Gastrocnemius medialis (tissue), 4 donors: ENCODE measurements at regions not wholly inside any gene's neighbourhood (a gene's known extent, or its start where the extent isn't known, plus 50 kb on each side); places are given as distances from the start of the nearest gene placed in this dataset.

ENCODE experiments used
- ATAC-seq, 2 donors: fragments of 150-250 bp; one replicate each; pipeline ENCODE4 v1.9.1; 2016
- DNase-seq, 2 donors: peaks; one replicate each; pipeline ENCODE4 v3.0.0-alpha.2; 2019
- H3K27ac ChIP-seq, 4 donors: fragments of 200-600 bp; sonication (generic); 1 replicate in 1 of 4; 2 replicates in 3 of 4; pipeline ENCODE4 v1.5.1; 2016 to 2018; ENCODE audit warnings: mild to moderate bottlenecking in 2 of 4, moderate library complexity in 1 of 4
- H3K27me3 ChIP-seq, 3 donors: fragments of 200-600 bp; sonication (generic) in 2 of 3; 1 replicate in 1 of 3; 2 replicates in 2 of 3; pipeline versions ENCODE4 v1.5.1 to v1.6.0; 2016 to 2019; ENCODE audit warnings: mild to moderate bottlenecking in 1 of 3, moderate library complexity in 1 of 3
- H3K36me3 ChIP-seq, 2 donors: fragments of 200-600 bp; sonication (generic) in 1 of 2; one replicate each; pipeline ENCODE4 v1.5.1; 2017 to 2018
- H3K4me1 ChIP-seq, 2 donors: fragments of 200-600 bp; sonication (generic) in 1 of 2; one replicate each; pipeline ENCODE4 v1.5.1; 2016 to 2017; ENCODE audit warnings: mild to moderate bottlenecking in 2 of 2
- H3K4me3 ChIP-seq, 4 donors: fragments of 200-600 bp; sonication (generic) in 3 of 4; 1 replicate in 1 of 4; 2 replicates in 3 of 4; pipeline ENCODE4 v1.5.1; 2016 to 2019; ENCODE audit warnings: mild to moderate bottlenecking in 2 of 4
- H3K9me3 ChIP-seq, 3 donors: fragments of 200-600 bp; sonication (generic) in 2 of 3; 1 replicate in 1 of 3; 2 replicates in 2 of 3; pipeline ENCODE4 v1.5.1; 2016 to 2019
- CTCF ChIP-seq, 5 experiments: fragments of 450-650 bp in 3 of 5; fragments of 200-600 bp in 2 of 5; sonication (generic) in 2 of 5; IDR thresholded peaks in 4 of 5; conservative IDR thresholded peaks in 1 of 5; 1 replicate in 4 of 5; 2 replicates in 1 of 5; pipeline ENCODE4 v1.5.1; 2016 to 2019; ENCODE audit warnings: antibody characterized with exemption in 5 of 5, mild to moderate bottlenecking in 3 of 5, moderate library complexity in 3 of 5
- POLR2A ChIP-seq, 2 donors: fragments of 450-650 bp; IDR thresholded peaks; one replicate each; pipeline ENCODE4 v1.6.1; 2017; ENCODE audit warnings: antibody characterized with exemption in 2 of 2, mild to moderate bottlenecking in 2 of 2, moderate library complexity in 2 of 2
- in situ Hi-C, 4 donors: fragments of 200-750 bp; cut with MboI; loops; one replicate each; pipeline versions ENCODE4 v1.15.0 to v1.8.0; 2017; ENCODE audit warnings: low sequenced_read_pairs in 4 of 4
- intact Hi-C: fragments of 100-400 bp; cut with DNase I; formaldehyde crosslinking; loops from one replicate; pipeline ENCODE4 v1.15.1; 2023; ENCODE audit warnings: low total_unique reads

DNA sequence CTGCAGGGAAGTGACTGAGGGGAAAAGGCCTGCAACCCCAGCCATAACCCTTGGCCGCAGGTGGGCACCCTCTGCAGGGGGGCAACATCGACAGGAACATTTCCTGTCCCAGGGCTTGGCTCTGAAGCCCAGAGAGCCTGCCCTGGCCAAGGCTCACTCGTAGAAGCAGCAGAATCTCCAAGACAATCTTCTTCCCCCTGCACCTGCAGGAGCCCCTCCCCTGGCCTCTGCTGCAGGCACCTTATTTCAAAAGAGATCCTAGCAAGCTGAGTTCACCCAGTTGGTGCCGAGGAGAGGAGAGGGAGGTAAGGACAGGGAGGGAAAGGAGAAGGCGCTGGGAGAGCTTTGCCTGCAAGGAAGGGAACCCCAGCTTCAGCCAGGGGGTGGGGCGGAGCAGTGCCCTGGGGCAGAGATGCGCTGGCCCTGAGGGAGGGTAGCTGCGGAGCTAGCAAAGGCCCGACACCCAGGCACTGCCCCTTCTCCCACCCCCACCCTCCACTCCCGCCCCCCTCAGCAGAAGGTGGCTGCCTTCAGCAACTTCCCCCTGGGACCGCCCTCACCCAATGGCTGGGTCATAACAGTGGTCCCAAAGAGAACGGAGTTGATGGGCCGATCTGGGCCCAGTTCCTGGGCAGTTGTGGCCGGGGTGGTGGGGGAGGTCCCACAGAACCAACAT, 104.3 kb upstream of the TNRC6C start:
- no peak overlapping the region for H3K27ac ChIP-seq
- H3K4me3 ChIP-seq, result no peak overlapping the region
- TF ChIP-seq POLR2A (IDR thresholded peaks at IDR 0.05) (no peak), CTCF (IDR thresholded peaks at IDR 0.05 in 4 of 5, conservative IDR thresholded peaks at IDR 0.05 in 1 of 5) (no peak)
- H3K36me3 ChIP-seq, result no peaks in the 10 kb centered on the region
- DNase-seq (no peak), ATAC-seq (no peak)
- in situ Hi-C loops (no loop called here), intact Hi-C loops (no loop called here)
- peaks cover 0 to 3% (median 0%) of the 10 kb centered on the region in 3 donors for H3K27me3 ChIP-seq
- no peaks in the 10 kb centered on the region for H3K4me1 ChIP-seq
- no peaks in the 10 kb centered on the region for H3K9me3 ChIP-seq

DNA sequence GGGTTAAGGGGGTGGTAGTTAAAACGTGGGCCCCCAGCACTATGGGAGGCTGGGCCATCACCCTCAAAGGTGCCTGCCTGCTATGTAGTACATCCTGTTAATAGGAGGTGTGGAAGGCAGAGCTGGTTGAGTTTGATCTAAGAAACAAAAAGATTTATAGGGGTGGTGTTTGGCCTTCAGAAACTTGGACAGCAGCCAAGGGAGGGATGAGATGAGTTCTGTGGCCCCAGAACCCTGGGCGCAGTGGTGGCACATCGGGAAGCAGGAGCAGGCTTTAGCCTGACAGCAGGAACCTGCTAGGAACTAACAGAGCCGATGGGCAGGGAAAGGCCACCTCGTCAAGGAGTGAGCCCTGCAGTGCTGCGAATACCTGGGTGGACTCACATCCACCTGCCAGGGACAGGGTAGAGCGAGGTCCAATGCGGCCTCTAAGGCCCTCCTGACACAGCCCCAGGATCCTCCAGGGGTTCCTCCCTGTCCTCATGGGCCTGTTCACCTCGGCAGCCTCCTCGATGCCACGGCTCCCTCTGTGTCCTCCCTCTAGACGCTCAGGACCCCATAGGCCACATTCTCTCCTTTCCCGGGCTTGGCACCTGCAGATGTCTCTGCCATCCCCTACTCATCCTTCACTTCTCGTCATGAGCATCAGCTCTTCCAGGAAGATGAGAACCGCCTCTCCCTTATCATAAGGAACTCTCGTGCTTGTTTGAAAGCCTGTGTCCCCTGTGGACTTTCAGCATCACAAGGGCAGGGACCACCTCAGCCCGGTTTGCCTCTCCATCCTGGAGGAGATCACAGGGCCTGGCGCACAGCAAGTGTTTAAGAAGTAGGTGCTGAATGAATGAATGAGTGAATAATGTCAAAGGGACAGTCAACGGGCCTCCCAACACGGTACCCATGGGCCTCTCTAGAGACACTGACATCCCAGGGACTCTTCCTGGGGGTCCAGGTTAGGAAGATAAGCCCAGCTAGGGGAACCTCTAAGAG, 103.5 kb upstream of the TNRC6C start:
- no peak for TF ChIP-seq CTCF (IDR thresholded peaks at IDR 0.05 in 4 of 5, conservative IDR thresholded peaks at IDR 0.05 in 1 of 5)
- TF ChIP-seq POLR2A (IDR thresholded peaks at IDR 0.05), result no peak
- no peaks in the 10 kb centered on the region for H3K36me3 ChIP-seq
- no peak overlapping the region for H3K4me3 ChIP-seq
- H3K27ac ChIP-seq, result no peak overlapping the region
- intact Hi-C loops (no loop called here), in situ Hi-C loops (no loop called here)
- no peaks in the 10 kb centered on the region for H3K9me3 ChIP-seq
- no peaks in the 10 kb centered on the region for H3K4me1 ChIP-seq
- DNase-seq (no peak), ATAC-seq (no peak)
- H3K27me3 ChIP-seq, result peaks cover 0 to 3% (median 0%) of the 10 kb centered on the region in 3 donors

DNA sequence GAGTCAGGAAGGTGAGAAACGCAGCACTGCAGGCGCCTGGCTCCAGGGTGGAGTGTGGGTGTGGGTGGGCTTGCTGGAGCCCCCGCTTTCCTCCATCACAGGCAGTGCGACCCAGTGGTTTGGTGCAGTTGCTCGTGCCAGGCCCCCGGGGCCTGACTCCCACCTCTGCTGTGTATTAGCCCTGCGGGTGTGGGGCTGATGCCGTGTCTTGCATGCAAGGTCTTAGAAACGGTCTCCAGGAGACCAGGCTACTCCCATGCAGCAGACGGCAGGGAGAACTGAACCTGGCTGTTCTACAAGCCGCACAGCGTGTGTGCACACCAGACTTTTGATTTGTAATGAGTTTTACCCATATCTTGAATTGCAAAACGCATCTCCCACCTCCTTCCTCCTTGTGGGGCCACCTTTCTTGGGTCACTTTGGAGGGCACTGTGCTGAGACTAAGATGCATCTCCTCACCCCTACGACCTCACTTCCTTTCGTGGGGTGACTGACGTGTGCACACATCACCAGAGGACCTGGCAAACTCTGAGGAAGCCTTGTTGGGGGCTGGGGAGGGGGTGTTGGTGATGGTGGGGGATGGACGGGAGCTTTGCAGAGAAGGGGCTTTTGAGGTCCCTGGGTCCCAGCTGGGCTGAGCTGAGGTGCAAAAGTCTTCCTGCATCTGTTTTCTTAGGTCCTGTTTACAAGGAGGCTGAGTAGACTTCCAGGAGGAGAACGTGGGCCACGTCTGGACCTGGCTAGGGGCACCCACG, 101.8 kb upstream of the TNRC6C start:
- Histone ChIP-seq H3K27ac (no peak overlapping the region), H3K4me3 (no peak overlapping the region), H3K4me1 (no peaks in the 10 kb centered on the region), H3K9me3 (no peaks in the 10 kb centered on the region), H3K27me3 (peaks cover 0 to 3% (median 0%) of the 10 kb centered on the region in 3 donors), H3K36me3 (no peaks in the 10 kb centered on the region)
- ATAC-seq (no peak), DNase-seq (no peak)
- TF ChIP-seq CTCF (IDR thresholded peaks at IDR 0.05 in 4 of 5, conservative IDR thresholded peaks at IDR 0.05 in 1 of 5), result no peak
- TF ChIP-seq POLR2A (IDR thresholded peaks at IDR 0.05), result no peak
- in situ Hi-C loops (no loop called here), intact Hi-C loops (no loop called here)

DNA sequence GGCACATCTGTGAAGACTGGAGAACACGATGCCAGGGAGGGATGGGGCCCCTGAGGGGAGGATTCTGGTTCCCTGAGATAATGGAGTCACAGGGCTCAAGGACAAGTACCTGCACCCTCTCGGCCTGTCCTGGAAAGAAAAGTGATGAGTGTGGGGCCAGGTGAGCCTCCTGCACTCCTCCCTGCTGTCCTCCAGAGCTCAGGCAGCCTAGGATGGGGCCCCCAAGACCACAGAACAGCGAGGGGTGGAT, 101.3 kb upstream of the TNRC6C start:
- ATAC-seq (no peak), DNase-seq (no peak)
- no peaks in the 10 kb centered on the region for H3K36me3 ChIP-seq
- H3K27ac ChIP-seq, result no peak overlapping the region
- intact Hi-C loops (no loop called here), in situ Hi-C loops (no loop called here)
- no peaks in the 10 kb centered on the region for H3K4me1 ChIP-seq
- H3K4me3 ChIP-seq, result no peak overlapping the region
- H3K9me3 ChIP-seq, result no peaks in the 10 kb centered on the region
- TF ChIP-seq POLR2A (IDR thresholded peaks at IDR 0.05) (no peak), CTCF (IDR thresholded peaks at IDR 0.05 in 4 of 5, conservative IDR thresholded peaks at IDR 0.05 in 1 of 5) (no peak)
- peaks cover 0 to 3% (median 0%) of the 10 kb centered on the region in 3 donors for H3K27me3 ChIP-seq
